Stimulated activated CD8-positive, alpha-beta memory T cell treated with anti-CD3 and anti-CD28 coated beads, Interleukin-7, amount 100 ng/mL, for 1 hour (primary cell): ENCODE measurements at regions not wholly inside any gene's neighbourhood (a gene's known extent, or its start where the extent isn't known, plus 50 kb on each side); places are given as distances from the start of the nearest gene placed in this dataset.

ENCODE experiments used
- DNase-seq, 2 donors: peaks; one replicate each; pipeline ENCODE4 v3.0.0-alpha.2; 2020; ENCODE audit warnings: low read depth in 2 of 2

DNA sequence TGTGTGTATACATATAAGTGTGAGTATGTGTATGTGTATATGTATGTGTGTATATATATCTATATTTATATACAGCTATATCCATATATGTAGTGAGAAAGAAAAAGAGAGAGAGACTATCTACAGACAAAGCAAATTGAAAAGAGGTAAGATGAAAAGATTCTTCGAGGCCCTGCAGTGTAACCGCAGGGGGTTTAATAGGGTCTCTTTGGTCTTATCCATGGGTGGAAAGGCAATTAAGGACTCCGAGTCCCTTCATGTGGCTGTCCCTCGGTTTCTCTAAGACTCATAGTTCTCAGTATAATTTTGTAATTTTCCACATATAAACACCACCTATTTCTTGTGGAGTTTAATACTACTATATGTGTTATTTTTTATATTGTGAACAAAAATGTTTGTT, 50.6 kb upstream of the JAZF1 start:
- no peak for DNase-seq

DNA sequence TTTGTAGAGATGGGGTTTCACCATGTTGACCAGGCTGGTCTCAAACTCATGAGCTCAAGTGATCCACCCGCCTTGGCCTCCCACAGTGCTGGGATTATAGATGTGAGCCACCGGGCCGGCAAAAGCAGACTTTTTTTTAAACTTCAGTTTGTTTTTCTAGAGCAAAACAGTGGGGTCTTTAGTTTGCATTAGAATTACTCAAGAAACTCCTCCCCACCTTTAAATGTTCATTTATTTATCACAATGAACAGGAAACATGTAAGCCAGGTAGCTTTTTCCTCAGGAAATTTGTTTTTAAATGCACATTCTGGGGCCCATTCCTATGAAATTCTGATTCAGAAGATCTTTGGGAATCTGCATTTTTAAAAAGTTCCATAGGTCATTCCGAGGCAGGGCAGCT, 56.0 kb upstream of the JAZF1 start:
- no peak for DNase-seq

DNA sequence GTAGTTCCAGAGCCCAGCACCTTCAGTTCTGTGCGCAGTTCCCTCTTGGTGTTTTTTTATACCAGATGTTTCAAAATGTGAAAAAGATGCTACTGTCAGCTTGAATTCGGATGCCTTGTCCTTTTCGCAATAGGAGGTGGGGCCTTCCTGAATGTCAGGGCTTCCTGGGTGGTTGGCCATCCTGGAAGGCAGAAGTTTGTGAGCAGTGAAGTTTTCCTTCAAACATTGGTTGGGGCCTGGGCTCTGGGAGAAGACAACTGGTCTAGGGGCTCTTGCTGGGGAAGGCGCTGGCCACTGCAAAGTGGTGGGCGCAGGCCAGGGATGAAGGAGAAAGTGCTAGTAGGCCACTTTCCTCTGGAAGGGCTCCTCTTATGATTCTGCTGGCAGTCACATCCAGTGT, 56.8 kb upstream of the JAZF1 start:
- DNase-seq: no peak

DNA sequence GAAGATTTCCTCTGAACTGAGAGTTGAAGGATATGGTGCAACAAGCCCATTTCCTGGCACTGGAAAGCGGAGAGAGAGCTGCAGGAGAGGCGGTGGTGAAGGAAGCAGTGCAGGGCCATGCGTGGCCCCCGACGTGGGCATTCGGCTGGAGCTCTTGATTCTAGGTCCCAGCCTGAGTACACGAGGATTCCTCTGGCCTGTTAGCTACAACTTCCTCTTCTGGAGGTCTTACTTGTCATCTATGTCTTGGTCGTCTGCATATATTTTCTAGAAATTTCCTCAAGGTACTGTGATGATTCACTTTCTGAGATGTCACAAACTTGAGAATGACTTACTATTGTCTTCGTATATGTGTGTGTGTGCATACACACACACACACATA, 59.2 kb upstream of the JAZF1 start:
- no peak for DNase-seq

DNA sequence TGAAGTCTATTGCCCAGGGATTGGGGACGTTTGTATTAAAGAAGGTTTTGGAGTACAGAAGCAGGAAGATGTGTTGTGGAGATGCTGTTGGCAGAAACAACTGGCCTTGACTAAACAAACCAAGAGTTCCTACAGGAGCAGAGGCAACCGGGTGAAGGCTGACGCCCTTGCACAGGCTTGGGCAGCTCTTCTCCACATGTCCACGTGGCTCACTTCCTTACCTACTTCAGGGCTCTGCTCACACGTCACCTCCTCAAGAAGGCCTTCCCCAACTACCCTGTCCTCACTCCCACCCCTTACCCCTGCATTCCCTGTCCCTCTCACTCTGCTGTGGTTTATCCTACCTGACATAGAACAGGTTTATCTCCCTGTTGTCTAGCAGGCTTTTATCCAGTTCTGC, 59.9 kb upstream of the JAZF1 start:
- no peak for DNase-seq

DNA sequence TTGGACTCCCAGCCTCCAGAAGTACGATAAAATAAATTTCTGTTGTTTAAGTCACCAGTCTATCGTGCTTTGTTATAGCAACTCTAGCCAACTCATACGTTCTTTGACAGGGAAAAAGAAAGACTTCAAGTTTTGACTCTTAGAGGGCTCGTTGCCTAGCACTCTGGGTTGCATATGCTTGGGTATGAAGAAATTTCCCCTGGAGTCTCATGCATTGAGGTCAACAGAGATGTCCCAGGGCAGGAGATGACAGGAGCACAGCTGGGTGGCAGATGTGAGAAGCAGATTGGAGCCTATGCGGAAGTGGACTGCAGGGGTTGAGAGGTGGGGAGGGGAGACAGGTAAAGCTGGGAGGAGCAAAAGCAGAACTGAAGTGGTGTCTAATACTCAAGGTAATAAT, 63.3 kb upstream of the JAZF1 start:
- DNase-seq: no peak

DNA sequence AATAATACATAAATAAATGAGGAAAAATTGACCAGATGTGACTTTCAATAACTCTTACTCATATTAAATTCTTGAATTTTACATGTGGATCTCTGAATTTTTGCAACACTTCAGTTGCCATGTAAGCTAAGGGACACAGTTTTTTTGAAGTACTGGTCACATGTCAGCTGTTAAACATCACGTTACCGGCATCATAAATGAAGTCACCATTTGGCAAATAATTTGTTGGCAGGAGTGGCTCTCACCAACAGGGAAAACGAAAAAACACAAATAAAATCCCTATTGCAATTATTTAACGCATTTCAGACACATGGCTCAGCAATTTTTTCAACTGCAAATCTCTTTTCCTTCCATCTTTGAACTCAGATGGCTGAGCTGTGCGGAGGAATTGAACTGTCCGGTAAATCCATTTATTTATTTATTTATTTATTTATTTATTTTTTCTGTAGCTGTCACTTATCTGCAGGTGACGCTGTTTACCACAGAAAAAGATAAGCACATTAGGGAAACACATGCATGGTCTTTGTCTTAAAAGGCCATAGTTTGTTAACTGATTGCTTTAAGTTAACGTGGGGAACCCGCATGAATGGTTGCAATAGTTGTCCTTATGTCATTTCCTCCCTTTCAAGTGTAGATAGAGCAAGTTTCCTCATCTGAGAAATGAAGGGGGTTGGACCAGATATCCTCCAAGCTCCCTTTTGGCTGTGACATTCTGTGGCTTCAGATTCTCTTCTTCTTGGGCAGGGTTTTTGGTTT, 64.7 kb upstream of the JAZF1 start:
- DNase-seq: no peak

DNA sequence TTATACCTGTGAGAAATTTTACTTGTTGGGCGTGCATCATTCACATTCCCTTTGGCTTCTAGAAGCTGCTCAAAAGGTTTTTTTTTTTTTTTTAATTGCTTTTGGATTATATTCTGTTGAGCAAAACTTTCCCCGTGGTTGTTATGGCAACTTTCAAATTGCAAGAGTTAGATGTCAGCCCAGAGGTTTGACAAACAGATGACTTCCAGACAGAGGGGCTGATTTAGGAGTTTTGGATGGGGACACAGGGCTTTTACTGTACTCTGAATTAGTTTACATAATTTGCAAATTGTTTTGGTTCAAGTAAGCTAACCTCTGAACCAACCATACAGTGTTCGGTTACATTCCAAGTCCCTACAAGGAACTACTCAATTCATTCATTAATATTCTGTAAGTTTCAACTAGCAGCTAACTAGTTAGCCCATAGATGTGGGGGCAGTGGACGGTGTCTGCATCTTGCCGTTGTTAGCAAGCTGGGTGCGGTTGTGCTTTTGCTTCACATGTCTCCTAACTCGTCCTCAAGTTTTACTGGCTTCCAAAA, 66.4 kb upstream of the JAZF1 start:
- no peak for DNase-seq

DNA sequence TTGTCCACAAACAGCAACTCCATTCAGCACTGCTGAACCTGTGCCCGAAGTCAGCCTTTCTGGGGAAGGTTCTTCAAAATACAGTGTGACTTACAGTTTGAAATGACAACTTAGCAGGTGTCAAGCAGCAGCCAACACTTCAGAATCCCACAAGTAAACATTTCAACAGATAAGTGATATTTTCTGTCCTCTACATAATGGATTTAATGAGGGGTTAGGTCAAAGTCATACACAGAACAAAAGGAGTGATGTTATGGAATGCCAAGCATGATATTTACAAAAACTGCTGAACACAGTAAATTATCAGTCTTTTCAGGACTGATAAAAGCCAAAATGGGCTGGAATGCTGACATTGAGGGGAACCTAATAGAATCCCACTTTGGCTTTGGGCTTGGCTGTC, 77.6 kb upstream of the JAZF1 start:
- no peak for DNase-seq

DNA sequence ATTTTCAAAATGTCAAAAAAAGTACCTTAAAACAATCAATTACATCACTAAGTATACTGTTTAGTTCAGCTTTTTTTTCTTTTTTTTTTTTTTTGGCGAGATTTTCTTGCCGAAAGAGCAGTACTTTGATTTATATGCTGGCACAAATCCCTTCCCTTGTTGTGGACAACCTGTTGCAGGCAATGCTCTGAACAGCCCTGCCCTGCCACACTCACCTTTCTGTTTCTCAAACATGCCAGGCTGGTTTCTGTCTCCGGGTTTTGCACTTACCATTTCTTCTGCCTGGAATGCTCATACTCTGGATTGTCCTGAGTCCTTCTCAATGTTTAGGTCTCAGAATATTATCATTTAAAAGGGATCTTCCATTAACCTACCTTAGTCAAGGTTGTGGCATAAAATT, 80.4 kb upstream of the JAZF1 start:
- no peak for DNase-seq

DNA sequence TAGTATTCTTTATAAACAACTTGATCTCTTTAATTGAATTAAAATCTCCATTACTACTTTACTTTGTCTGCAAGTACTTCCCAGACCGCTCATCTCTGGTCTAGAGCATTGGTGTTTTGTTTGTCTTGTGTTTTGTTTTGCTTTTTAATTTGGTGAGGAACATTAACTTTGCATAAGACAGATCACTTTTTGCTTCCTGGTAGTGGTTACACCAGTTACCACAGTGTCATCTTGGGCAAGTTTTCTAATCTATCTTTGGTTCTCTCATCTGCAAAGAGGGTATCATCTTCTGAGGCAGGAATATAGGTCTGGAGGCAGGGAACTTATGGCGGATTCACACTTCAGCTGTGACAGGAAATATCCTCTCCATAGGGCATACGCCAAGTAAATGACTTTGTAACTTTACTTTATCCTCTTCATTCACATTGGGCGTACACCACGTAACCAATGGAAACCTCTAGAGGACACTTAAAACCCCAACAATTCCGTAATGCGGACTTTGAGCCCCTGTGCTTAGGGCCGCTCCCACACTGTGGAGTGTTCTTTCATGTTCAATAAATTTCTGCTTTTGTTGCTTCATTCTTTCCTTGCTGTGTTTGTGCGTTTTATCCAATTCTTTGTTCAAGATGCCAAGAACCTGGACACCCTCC, 83.2 kb upstream of the JAZF1 start:
- DNase-seq: no peak

DNA sequence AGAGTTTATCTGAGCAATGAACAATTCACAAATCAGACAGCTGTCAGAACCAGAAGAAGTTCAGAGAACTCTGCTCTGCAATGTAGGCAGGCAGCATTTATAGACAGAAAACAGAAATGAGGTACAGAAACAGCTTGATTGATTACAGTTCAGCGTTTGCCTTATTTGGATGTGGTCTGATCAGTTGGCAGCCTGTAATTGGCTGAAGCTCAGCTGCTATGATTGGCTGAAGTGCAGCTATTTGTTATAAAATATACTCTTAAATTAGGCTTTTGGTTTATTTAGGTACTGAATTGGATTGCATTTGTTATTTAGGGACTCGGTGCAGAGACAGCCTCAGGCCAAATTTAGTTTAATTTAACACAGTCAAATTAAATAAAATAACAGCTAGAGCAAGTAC, 85.8 kb upstream of the JAZF1 start:
- DNase-seq: no peak

DNA sequence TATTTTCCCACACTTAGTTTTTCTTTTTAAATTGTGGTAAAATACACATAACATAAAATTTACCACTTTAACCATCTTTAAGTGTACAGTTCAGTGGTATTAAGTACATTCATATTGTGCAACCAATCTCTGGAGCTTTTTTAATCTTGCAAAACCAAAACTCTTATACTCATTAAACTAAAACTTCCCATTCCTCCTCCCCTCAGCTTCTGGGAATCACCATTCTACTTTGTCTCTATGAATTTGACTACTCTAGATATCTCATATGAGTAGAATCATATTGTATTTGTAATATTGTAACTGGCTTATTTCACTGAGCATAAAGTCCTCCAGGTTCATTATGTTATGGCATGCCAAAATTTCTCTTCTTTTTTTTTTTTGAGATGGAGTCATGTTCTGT, 86.4 kb upstream of the JAZF1 start:
- no peak for DNase-seq

DNA sequence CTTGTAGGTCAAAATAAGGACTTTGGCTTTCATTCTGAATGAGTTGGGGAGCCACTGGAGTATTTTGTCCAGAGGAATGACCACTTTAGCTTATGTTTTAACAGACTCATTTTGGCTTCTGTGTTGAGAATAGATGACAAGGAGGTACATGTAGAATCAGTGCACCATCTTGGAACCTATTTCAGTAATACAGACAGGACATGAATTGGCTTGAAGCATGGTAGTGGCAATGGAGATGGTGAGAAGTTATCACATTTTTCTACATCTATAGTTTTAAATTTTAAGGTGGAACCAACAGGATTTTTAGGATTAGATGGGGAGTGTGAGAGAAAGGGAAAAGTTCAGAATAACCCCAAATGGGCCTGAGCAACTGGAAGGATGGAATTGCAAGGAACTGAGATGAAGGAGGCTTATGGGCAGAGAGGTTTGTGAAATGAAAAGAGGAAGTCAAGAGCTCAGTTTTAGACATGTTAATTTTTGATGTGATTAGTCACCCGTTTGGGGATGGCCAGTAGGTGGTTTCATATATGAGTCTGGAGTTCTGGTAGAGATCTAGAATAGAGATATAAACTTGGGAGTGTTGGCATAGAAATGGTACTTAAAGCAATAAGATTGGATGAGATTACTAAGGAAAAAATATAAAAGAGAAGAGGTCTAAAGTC, 89.2 kb upstream of the JAZF1 start:
- DNase-seq: no peak

DNA sequence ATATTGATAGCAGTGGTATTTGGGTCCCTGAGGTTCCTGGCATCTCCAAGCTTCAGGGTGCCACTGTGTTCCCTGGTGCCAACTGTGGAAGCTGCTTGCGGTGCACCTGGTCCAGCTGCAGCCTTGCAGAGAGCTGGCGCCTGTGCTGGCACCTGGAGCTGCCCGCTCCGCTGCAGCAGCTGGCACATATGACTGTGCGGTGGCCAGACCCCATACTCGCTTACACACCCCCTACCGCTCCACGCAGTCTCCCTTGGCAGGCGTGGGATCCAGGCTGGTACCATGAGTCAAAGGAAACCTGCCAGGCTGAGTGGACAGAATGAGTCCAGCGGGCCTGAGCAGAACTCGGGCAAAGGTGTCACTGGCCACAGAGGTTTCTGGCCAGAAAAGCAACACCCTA, 89.9 kb upstream of the JAZF1 start:
- no peak for DNase-seq

DNA sequence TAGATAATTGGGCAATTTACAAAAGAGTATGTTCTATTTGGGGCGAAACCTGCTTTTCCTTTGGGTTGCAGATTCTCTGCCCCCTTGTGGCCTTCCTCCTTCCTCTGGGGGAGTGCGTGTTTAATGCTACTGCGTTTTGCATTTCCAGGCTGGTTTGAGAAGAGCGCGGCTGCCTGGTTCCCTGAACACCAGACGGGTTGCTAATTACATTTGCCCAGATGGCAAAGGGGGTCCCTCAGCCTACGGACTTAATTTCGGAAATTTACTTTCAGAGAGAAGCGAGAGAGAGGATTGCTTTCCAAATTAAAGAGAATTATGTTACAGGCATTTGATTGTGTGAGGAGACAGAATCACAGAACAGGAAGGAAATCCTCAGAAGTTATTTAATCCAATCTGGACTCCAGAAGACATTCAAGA, 91.9 kb upstream of the JAZF1 start:
- no peak for DNase-seq

DNA sequence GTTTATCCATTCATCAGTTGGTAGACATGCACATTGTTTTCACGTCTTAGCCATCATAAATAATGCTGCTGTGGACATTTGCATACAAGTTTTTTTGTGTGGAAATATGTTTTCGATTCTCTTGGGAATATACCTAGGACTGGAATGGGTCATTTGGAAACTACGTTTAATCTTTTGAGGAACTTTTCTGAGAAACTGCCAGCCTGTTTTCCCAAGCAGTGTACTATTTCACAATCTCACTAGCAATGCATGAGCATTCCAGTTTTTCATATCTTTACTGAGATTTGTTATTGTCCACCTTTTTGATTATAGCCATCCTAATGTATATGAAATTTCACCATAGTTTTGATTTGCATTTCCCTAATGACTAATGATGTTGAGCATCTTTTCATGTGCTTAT, 95.7 kb upstream of the JAZF1 start:
- DNase-seq: no peak

DNA sequence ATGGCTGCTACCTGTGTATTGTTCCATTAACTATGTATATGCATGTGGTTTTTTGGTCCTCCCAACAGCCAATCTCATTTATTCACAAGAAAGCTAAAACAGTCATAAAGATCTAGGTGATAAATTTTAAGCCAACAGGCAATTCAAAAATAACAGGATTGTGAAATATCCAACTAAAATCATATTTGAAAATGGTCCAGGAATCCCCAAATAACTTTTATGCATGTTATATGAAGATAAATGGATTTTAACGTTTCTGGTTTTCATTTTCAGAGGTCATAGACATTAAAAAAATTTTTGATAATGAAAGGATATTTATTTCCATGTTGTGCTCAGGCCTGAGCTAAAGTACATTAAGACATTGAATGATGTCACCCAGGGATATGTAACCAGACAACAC, 96.8 kb upstream of the JAZF1 start:
- DNase-seq: no peak

DNA sequence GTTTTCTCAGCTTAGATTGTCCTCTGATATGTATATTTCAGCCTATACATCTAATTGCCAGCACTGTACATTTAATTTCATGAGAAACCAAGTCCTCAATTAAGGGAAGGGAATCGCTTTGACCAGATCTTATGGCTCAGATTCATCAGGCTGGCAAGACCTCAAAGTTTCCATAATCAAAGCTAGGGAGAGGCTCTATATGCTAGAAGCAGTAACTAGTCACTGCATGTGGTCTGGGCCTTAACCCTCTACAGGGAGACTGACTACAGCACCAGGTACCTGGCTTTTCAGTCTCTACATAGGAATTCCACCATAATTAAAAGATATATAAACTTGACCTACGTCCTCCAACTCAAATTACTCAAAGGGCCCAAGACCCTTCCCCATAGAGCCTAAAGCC, 97.4 kb upstream of the JAZF1 start:
- DNase-seq: no peak

DNA sequence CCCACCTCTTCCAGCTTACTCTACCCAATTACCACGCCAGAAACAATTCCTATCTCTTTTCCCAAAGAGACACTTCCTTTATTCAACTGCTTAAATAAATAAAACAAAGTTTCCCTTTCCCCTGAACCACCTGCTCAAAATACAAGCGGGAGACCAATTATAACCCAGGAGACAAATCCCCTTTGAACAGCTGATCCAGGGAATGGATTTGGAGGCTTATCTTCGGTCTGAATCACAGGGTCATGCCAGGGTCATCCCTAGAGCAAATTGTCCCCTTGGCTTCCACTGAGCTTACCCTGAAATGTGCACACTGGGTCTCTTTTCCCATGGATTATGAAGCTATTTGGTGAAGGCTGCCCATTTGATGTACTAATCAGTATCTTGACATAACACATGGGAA, 99.9 kb upstream of the JAZF1 start:
- no peak for DNase-seq

DNA sequence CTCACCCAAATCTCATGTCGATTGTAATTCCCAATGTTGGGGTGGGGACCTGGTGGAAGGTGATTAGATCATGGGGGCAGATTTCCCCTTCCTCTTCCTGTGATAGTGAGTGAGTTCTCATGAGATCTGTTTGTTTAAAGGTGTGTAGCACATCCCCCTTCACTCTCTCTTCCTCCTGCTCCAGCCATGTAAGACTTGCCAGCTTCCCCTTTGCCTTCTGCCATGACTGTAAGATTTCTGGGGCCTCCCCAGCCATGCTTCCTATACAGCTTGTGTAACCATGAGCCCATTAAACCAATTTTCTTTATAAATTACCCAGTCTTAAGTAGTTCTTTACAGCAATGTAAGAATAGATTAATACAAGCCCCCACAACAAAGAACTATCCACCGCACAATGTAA, 109.9 kb upstream of the JAZF1 start:
- DNase-seq: no peak

DNA sequence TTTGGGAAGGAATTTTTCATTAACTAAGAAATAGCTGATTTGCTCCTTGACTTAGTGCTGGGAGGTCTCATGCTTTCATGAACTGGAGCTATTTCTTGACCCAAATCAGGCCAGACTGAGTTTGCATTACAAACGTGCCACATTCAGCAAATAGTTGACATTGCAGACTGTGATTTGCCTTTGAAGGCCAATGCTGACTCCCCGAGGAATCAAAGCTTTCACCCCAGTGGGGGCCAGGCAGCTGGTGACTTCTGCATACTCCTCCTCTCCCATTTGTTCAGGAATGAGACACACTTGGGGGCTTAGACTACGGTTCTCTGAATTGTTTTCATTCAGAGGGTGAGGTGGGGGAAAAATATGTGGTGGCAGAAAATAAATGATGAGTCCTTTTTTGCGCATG, 111.0 kb upstream of the JAZF1 start:
- no peak for DNase-seq
